ENCODE measurements at regions not wholly inside any gene's neighbourhood (a gene's known extent, or its start where the extent isn't known, plus 50 kb on each side); places are given as distances from the start of the nearest gene placed in this dataset.

- no peak for DNase-seq (ENCODE audit: low read depth)
- H3K4me3 ChIP-seq (ENCODE audit: low read length): no peak overlapping the region
- no peak for TF ChIP-seq CTCF (conservative IDR thresholded peaks at IDR 0.05; ENCODE audit: low read length)
Measured at GRCh38 chr1:58006421-58007046, 540.0 kb downstream of the OMA1 start.

GRCh38 chr1:58005212-58005611 is 541.3 kb downstream of the OMA1 start:
- DNase-seq (ENCODE audit: low read depth): no peak
- H3K4me3 ChIP-seq (ENCODE audit: low read length): no peak overlapping the region
- no peak for TF ChIP-seq CTCF (conservative IDR thresholded peaks at IDR 0.05; ENCODE audit: low read length)

- TF ChIP-seq CTCF (conservative IDR thresholded peaks at IDR 0.05; ENCODE audit: low read length): no peak
- no peak for DNase-seq (ENCODE audit: low read depth)
- H3K4me3 ChIP-seq (ENCODE audit: low read length): no peak overlapping the region
Measured at GRCh38 chr1:58003988-58004387, 542.5 kb downstream of the OMA1 start.

DNA sequence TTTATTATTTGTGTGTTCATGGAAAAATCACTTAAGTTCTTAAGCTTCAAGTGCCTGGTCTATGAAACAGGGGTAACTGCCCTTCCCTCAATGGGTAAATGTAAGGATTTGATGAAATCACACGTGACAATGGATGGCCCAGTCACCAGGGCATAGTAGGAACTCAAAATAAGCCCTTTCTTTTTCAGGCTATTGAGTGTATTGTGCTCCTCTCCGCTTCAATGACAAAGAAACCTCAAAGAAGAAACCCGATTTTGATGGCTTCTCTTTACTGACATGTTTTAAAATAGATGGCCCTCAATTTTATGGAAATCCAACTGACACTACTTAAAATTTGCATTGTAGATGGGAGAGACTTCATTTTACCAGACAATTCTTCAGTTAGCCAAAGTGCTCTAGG is 543.5 kb downstream of the OMA1 start:
- H3K4me3 ChIP-seq (ENCODE audit: low read length): no peak overlapping the region
- no peak for TF ChIP-seq CTCF (conservative IDR thresholded peaks at IDR 0.05; ENCODE audit: low read length)
- DNase-seq (ENCODE audit: low read depth): no peak

DNA sequence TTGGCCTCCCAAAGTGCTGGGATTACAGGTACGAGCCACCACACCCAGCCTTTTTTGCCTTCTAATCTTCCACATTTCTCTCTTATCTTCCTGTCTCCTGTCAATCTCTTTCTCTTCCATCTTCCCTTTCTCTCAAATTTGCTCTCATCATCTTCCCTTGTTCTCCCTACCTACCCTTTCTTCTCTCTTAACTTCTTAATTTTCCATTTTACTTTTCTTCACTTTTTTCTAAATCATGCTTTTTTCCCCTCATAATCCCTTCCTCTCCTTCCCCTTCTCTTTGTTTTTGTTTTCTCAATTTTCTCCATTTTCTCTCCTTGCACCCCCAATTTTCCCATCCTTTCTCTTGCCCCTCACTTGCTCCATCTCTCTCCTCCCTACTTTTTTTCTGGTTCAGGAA is 545.7 kb downstream of the OMA1 start:
- no peak for TF ChIP-seq CTCF (conservative IDR thresholded peaks at IDR 0.05; ENCODE audit: low read length)
- no peak overlapping the region for H3K4me3 ChIP-seq (ENCODE audit: low read length)
- DNase-seq (ENCODE audit: low read depth): no peak

- DNase-seq (ENCODE audit: low read depth): no peak
- H3K4me3 ChIP-seq (ENCODE audit: low read length): no peak overlapping the region
- no peak for TF ChIP-seq CTCF (conservative IDR thresholded peaks at IDR 0.05; ENCODE audit: low read length)
Measured at GRCh38 chr1:58000116-58000515, 546.4 kb downstream of the OMA1 start.

DNA sequence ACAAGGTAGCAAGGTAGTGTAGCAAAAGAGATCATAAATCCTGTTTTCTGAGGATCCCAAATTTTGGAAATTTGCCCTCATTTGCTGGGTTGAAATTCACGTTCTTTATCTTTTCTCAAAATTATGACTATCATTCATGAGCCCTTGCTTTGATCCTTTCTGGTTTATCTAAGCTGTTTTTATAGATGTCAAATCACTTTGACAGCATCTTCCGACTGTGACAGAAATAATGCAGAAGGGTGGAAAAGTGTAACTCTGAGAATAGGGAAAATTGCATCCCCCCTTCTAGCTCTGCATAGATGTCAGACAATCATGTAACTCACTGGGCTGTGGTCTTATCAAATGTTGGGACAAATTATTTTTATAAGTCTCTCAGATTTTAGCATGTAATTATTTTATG is 550.1 kb downstream of the OMA1 start:
- H3K4me3 ChIP-seq (ENCODE audit: low read length): no peak overlapping the region
- DNase-seq (ENCODE audit: low read depth): no peak
- no peak for TF ChIP-seq CTCF (conservative IDR thresholded peaks at IDR 0.05; ENCODE audit: low read length)
